OCI-LY3 (cell line): ENCODE measurements at regions not wholly inside any gene's neighbourhood (a gene's known extent, or its start where the extent isn't known, plus 50 kb on each side); places are given as distances from the start of the nearest gene placed in this dataset.

Experiments
- H2AFZ ChIP-seq: fragments of 200-600, 300-600 bp; shearing (Covaris generic); 2 replicates; pipeline ENCODE4 v1.6.0; 2014; ENCODE audit warnings: antibody characterized with exemption, low read depth, low read length
- H3K27ac ChIP-seq: fragments of 200-600, 300-600 bp; sonication (generic); 2 replicates; pipeline ENCODE4 v1.5.1; 2014; ENCODE audit warnings: mild to moderate bottlenecking, low read length, moderate library complexity, mixed read lengths
- H3K27me3 ChIP-seq: fragments of 200-600, 300-600 bp; sonication (generic); 2 replicates; pipeline ENCODE4 v1.6.1; 2014; ENCODE audit warnings: low read depth, low read length, mixed read lengths
- H3K36me3 ChIP-seq: fragments of 200-600, 300-600 bp; sonication (generic); replicated peaks from 2 replicates; pipeline ENCODE3; 2014; ENCODE audit warnings: low read depth, low read length, mixed read lengths
- H3K4me1 ChIP-seq: fragments of 300-600, 200-600 bp; sonication (generic); 2 replicates; pipeline ENCODE4 v1.6.1; 2014; ENCODE audit warnings: low read length, mixed read lengths
- H3K4me2 ChIP-seq: fragments of 200-600, 300-600 bp; sonication (generic); 2 replicates; pipeline ENCODE4 v1.6.1; 2014; ENCODE audit warnings: low read length, mixed read lengths
- H3K4me3 ChIP-seq: fragments of 300-600, 200-600 bp; sonication (generic); 2 replicates; pipeline ENCODE4 v1.5.1; 2014; ENCODE audit warnings: antibody characterized with exemption, mild to moderate bottlenecking, low read length, moderate library complexity
- H3K79me2 ChIP-seq: fragments of 300-600, 200-600 bp; shearing (Covaris generic); 2 replicates; pipeline ENCODE4 v1.6.1; 2014; ENCODE audit warnings: mild to moderate bottlenecking, low read length, mixed read lengths
- H3K9ac ChIP-seq: fragments of 300-600, 200-600 bp; shearing (Covaris generic); 2 replicates; pipeline ENCODE4 v1.6.0; 2014; ENCODE audit warnings: mild to moderate bottlenecking, low read length, moderate library complexity
- H3K9me3 ChIP-seq: fragments of 200-600, 300-600 bp; shearing (Covaris generic); 2 replicates; pipeline ENCODE4 v1.6.1; 2014; ENCODE audit warnings: low read length, mixed read lengths; ENCODE audit not compliant: insufficient read depth
- H4K20me1 ChIP-seq: fragments of 200-600, 300-600 bp; sonication (generic); 2 replicates; pipeline ENCODE4 v1.6.1; 2016; ENCODE audit warnings: low read length, mixed read lengths; ENCODE audit not compliant: insufficient read depth
- EZH2phosphoT487 ChIP-seq: fragments of 200-600 bp; shearing (Covaris generic); IDR thresholded peaks from 2 replicates; pipeline ENCODE4 v1.6.1; 2018; ENCODE audit warnings: antibody characterized with exemption, mixed run types, low read depth
- TF ChIP-seq, protein P1 (sequence below): fragments of 200-600, 300-600 bp; sonication (generic); IDR thresholded peaks from 2 replicates; pipeline ENCODE4 v1.5.1; 2014; ENCODE audit warnings: antibody characterized with exemption, low read length, low read depth

DNA sequence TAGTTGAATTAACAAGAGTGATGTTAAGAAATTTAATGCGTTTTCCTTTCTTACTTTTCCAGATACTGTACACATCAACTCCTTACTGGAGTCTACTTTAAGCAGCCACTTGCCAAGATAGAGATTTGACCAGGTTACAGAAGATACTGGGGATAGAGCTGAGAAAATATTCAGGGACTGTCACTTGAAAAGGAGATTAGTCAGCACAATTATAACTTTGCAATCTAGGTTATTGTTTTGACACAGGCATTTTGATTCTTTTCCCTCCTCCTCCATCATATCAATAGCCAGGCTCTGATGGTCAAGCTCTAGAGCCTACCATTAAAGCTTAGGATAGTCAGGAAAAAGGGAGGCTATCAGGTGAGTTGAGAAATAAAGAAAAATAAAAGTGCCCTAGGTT lies 345.9 kb upstream of the ITGA1 start:
- Histone ChIP-seq H3K27ac (no peak overlapping the region), H4K20me1 (no peaks in the 10 kb centered on the region), H3K79me2 (no peaks in the 10 kb centered on the region), H3K36me3 (no peaks in the 10 kb centered on the region), H3K4me2 (no peak overlapping the region), H2AFZ (no peak overlapping the region), H3K4me1 (no peaks in the 10 kb centered on the region), H3K4me3 (no peak overlapping the region), H3K9me3 (no peaks in the 10 kb centered on the region), H3K9ac (no peak overlapping the region), H3K27me3 (no peaks in the 10 kb centered on the region)
- TF ChIP-seq, protein P1, sequence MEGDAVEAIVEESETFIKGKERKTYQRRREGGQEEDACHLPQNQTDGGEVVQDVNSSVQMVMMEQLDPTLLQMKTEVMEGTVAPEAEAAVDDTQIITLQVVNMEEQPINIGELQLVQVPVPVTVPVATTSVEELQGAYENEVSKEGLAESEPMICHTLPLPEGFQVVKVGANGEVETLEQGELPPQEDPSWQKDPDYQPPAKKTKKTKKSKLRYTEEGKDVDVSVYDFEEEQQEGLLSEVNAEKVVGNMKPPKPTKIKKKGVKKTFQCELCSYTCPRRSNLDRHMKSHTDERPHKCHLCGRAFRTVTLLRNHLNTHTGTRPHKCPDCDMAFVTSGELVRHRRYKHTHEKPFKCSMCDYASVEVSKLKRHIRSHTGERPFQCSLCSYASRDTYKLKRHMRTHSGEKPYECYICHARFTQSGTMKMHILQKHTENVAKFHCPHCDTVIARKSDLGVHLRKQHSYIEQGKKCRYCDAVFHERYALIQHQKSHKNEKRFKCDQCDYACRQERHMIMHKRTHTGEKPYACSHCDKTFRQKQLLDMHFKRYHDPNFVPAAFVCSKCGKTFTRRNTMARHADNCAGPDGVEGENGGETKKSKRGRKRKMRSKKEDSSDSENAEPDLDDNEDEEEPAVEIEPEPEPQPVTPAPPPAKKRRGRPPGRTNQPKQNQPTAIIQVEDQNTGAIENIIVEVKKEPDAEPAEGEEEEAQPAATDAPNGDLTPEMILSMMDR = no peak
- no peak for TF ChIP-seq EZH2phosphoT487

DNA sequence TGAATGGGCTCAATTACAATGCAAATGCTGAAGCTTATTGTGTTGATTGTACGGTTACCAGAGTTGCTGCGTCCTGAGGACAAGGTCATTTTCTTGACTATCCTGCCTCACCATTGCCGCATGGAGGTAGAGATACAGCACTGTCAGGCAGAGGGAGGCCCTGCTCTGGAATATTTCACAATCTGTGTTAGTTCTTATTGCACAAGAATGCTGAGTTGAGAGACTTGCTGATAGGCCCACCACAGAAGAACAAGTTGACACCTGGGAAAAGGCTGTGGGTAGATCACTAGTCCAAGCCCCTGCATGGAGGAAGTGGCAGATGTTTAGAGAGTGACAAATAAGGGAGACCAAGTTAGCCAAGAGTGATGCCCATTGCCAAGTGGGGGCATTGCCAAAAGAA lies 344.5 kb upstream of the ITGA1 start:
- Histone ChIP-seq H3K27me3 (no peaks in the 10 kb centered on the region), H4K20me1 (no peaks in the 10 kb centered on the region), H3K79me2 (no peaks in the 10 kb centered on the region), H2AFZ (no peak overlapping the region), H3K36me3 (no peaks in the 10 kb centered on the region), H3K9ac (no peak overlapping the region), H3K4me1 (no peaks in the 10 kb centered on the region), H3K4me3 (no peak overlapping the region), H3K4me2 (no peak overlapping the region), H3K27ac (no peak overlapping the region), H3K9me3 (no peaks in the 10 kb centered on the region)
- TF ChIP-seq EZH2phosphoT487 = no peak
- TF ChIP-seq, protein P1 = no peak

DNA sequence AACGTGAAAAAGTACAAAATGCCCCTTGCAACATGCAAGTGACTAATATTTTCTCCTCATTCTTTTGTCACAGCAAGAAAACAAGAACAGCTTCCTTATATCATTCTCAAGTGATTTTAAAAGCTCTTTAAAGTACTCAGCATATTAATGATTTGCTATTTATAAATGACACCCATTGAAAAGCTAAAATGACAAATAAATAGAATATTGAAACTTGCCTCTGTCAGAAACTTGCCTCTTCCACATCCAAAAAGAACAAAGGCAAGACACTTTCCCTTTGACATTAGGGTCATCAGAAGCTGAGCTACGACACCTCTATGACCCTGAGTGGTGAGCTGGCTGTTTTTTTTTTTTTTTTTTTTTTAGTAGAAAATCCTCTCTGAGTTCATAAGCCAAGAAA lies 339.6 kb upstream of the ITGA1 start:
- Histone ChIP-seq H3K9me3 (no peaks in the 10 kb centered on the region), H2AFZ (no peak overlapping the region), H3K79me2 (no peaks in the 10 kb centered on the region), H3K4me3 (no peak overlapping the region), H3K4me2 (no peak overlapping the region), H3K27ac (no peak overlapping the region), H3K36me3 (no peaks in the 10 kb centered on the region), H4K20me1 (no peaks in the 10 kb centered on the region), H3K9ac (no peak overlapping the region), H3K27me3 (no peaks in the 10 kb centered on the region), H3K4me1 (no peaks in the 10 kb centered on the region)
- TF ChIP-seq, protein P1 = no peak
- no peak for TF ChIP-seq EZH2phosphoT487

DNA sequence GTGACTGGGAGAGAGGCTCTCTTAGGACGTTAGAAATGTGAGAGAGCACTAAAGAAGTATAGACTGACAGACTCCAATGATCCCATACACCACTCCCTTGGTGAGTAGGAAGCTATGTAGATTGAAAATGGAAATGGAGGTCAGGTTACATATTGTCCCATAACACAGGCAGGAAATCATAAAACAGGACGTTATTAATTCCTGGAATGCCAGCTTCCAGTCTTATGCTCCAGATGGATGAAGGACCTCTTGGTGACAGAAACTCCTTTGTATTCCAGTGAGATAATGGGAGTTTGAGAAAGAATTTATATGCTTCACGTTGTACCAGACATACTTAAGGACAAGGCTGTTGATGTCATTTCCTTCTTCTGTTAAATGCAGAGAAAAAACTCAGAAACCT lies 338.2 kb upstream of the ITGA1 start:
- H4K20me1 ChIP-seq = no peaks in the 10 kb centered on the region
- H3K27me3 ChIP-seq = no peaks in the 10 kb centered on the region
- no peak overlapping the region for H3K27ac ChIP-seq
- no peaks in the 10 kb centered on the region for H3K4me1 ChIP-seq
- no peak overlapping the region for H3K4me3 ChIP-seq
- H3K9me3 ChIP-seq = no peaks in the 10 kb centered on the region
- no peaks in the 10 kb centered on the region for H3K79me2 ChIP-seq
- TF ChIP-seq, protein P1 = no peak
- no peak for TF ChIP-seq EZH2phosphoT487
- H3K36me3 ChIP-seq = no peaks in the 10 kb centered on the region
- no peak overlapping the region for H3K9ac ChIP-seq
- H2AFZ ChIP-seq = no peak overlapping the region
- no peak overlapping the region for H3K4me2 ChIP-seq
